Body of pancreas (tissue), 4 donors: ENCODE measurements at regions not wholly inside any gene's neighbourhood (a gene's known extent, or its start where the extent isn't known, plus 50 kb on each side); places are given as distances from the start of the nearest gene placed in this dataset.

Source experiments
- POLR2A ChIP-seq, 3 donors: fragments of 450-650 bp; IDR thresholded peaks; one replicate each; pipeline ENCODE4 v1.6.1; 2016; ENCODE audit warnings: antibody characterized with exemption in 3 of 3, mild to moderate bottlenecking in 2 of 3
- TF ChIP-seq, protein P1 (sequence below), 7 experiments: fragments of 450-650 bp in 4 of 7; fragments of 200-600 bp in 3 of 7; sonication (generic) in 3 of 7; IDR thresholded peaks; one replicate each; pipeline ENCODE4 v1.5.1; 2016 to 2019; ENCODE audit warnings: antibody characterized with exemption in 7 of 7

DNA sequence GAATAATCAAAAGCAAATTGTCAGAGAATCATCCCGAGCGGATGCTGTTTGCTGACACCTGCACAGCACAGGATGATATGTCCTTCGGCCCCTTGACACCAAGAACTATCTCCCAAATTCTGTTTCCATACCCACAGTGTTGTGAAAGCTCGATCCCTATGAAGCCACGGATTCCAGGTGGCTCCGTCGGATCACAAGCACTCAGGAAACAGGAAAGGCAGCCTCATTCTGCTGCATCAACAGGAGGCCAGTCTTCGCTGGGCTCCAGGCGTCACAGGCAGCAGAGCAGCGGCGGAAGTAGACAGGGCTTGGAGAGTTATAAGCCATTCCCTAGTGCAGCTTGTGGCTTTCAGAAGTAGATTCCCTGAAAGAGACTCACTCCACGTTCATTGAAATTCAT is 342.3 kb downstream of the C6orf118 start:
- no peak for TF ChIP-seq POLR2A (IDR thresholded peaks at IDR 0.05)
- TF ChIP-seq, protein P1, sequence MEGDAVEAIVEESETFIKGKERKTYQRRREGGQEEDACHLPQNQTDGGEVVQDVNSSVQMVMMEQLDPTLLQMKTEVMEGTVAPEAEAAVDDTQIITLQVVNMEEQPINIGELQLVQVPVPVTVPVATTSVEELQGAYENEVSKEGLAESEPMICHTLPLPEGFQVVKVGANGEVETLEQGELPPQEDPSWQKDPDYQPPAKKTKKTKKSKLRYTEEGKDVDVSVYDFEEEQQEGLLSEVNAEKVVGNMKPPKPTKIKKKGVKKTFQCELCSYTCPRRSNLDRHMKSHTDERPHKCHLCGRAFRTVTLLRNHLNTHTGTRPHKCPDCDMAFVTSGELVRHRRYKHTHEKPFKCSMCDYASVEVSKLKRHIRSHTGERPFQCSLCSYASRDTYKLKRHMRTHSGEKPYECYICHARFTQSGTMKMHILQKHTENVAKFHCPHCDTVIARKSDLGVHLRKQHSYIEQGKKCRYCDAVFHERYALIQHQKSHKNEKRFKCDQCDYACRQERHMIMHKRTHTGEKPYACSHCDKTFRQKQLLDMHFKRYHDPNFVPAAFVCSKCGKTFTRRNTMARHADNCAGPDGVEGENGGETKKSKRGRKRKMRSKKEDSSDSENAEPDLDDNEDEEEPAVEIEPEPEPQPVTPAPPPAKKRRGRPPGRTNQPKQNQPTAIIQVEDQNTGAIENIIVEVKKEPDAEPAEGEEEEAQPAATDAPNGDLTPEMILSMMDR (IDR thresholded peaks at IDR 0.05): no peak
